Fibroblast of skin of left quadriceps (primary cell): ENCODE measurements at regions not wholly inside any gene's neighbourhood (a gene's known extent, or its start where the extent isn't known, plus 50 kb on each side); places are given as distances from the start of the nearest gene placed in this dataset.
"Not testable (repeated sequence)": the region's sequence is repeated elsewhere in the genome, so short reads cannot be mapped to it uniquely, and the experiment has no call there.

Experiments used
- DNase-seq, 2 experiments: peaks; one replicate each; pipeline ENCODE4 v3.0.0-alpha.2; 2013; ENCODE audit warnings: low read depth in 2 of 2

- no peak for DNase-seq
Measured at GRCh38 chr18:66440433-66440832, 163.5 kb downstream of the CDH19 start.

GRCh38 chr18:66439670-66440069, 164.2 kb downstream of the CDH19 start:
- no peak for DNase-seq

GRCh38 chr18:66438711-66439536, 165.0 kb downstream of the CDH19 start:
- peak in 1 of 2 experiments; percentile 2 for DNase-seq

GRCh38 chr18:66432636-66433035, 171.3 kb downstream of the CDH19 start:
- no peak for DNase-seq

GRCh38 chr18:66428795-66429194, 175.1 kb downstream of the CDH19 start:
- DNase-seq, result no peak

- no peak for DNase-seq
Measured at GRCh38 chr18:66419400-66419799, 184.5 kb downstream of the CDH19 start.

- no peak for DNase-seq
Measured at GRCh38 chr18:66410692-66411091, 193.2 kb downstream of the CDH19 start.

- DNase-seq, result no peak
Measured at GRCh38 chr18:66395671-66396218, 208.1 kb downstream of the CDH19 start.

- DNase-seq, result no peak
Measured at GRCh38 chr18:66393463-66393862, 210.4 kb downstream of the CDH19 start.

- no peak for DNase-seq
Measured at GRCh38 chr18:66377291-66377690, 226.6 kb downstream of the CDH19 start.

GRCh38 chr18:66375391-66375790, 228.5 kb downstream of the CDH19 start:
- DNase-seq, result not testable (repeated sequence)

GRCh38 chr18:66346833-66347588, 256.9 kb downstream of the CDH19 start:
- DNase-seq, result no peak

- no peak for DNase-seq
Measured at GRCh38 chr18:66344227-66344626, 259.7 kb downstream of the CDH19 start.

- no peak for DNase-seq
Measured at GRCh38 chr18:66342577-66342976, 261.3 kb downstream of the CDH19 start.

- no peak for DNase-seq
Measured at GRCh38 chr18:66334534-66334933, 269.4 kb downstream of the CDH19 start.

GRCh38 chr18:66329716-66330115, 274.2 kb downstream of the CDH19 start:
- no peak for DNase-seq

- no peak for DNase-seq
Measured at GRCh38 chr18:66328296-66328878, 275.5 kb downstream of the CDH19 start.

GRCh38 chr18:66325251-66325650, 278.6 kb downstream of the CDH19 start:
- DNase-seq, result no peak

- DNase-seq, result no peak
Measured at GRCh38 chr18:66324616-66325015, 279.3 kb downstream of the CDH19 start.

- no peak for DNase-seq
Measured at GRCh38 chr18:66317243-66318090, 286.4 kb downstream of the CDH19 start.

- DNase-seq, result no peak
Measured at GRCh38 chr18:66316701-66317100, 287.2 kb downstream of the CDH19 start.
